Ovary (tissue), 3 donors: ENCODE measurements at regions not wholly inside any gene's neighbourhood (a gene's known extent, or its start where the extent isn't known, plus 50 kb on each side); places are given as distances from the start of the nearest gene placed in this dataset.
"Not testable (repeated sequence)": the region's sequence is repeated elsewhere in the genome, so short reads cannot be mapped to it uniquely, and the experiment has no call there.

Source experiments
- POLR2A ChIP-seq: fragments of 450-650 bp; IDR thresholded peaks from one replicate; pipeline ENCODE4 v1.6.1; 2017; ENCODE audit warnings: antibody characterized with exemption, mild to moderate bottlenecking, moderate library complexity
- TF ChIP-seq, protein P1 (sequence below), 3 donors: fragments of 450-650 bp in 2 of 3; fragments of 200-600 bp in 1 of 3; IDR thresholded peaks; one replicate each; pipeline versions ENCODE4 v1.5.1 to v1.8.0; 2016 to 2022; ENCODE audit warnings: antibody characterized with exemption in 3 of 3, mild to moderate bottlenecking in 1 of 3
- donor health status: DM: no; HTN: no; CAD: no.

DNA sequence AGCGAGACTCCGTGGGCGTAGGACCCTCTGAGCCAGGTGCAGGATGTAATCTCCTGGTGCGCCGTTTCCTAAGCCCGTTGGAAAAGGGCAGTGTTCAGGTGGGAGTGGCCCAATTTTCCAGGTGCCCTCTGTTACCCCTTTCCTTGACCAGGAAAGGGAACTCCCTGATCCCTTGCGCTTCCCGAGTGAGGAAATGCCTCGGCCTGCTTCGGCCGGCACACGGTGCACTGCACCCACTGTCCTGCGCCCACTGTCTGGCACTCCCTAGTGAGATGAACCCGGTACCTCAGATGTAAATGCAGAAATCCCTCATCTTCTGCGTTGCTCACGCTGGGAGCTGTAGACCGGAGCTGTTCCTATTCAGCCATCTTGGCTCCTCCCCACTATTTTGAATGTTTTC lies 81.7 kb upstream of the NUDT6 start:
- TF ChIP-seq, protein P1, sequence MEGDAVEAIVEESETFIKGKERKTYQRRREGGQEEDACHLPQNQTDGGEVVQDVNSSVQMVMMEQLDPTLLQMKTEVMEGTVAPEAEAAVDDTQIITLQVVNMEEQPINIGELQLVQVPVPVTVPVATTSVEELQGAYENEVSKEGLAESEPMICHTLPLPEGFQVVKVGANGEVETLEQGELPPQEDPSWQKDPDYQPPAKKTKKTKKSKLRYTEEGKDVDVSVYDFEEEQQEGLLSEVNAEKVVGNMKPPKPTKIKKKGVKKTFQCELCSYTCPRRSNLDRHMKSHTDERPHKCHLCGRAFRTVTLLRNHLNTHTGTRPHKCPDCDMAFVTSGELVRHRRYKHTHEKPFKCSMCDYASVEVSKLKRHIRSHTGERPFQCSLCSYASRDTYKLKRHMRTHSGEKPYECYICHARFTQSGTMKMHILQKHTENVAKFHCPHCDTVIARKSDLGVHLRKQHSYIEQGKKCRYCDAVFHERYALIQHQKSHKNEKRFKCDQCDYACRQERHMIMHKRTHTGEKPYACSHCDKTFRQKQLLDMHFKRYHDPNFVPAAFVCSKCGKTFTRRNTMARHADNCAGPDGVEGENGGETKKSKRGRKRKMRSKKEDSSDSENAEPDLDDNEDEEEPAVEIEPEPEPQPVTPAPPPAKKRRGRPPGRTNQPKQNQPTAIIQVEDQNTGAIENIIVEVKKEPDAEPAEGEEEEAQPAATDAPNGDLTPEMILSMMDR (IDR thresholded peaks at IDR 0.05), result not testable (repeated sequence)
- not testable (repeated sequence) for TF ChIP-seq POLR2A
